HG02852 (cell line): ENCODE measurements at regions not wholly inside any gene's neighbourhood (a gene's known extent, or its start where the extent isn't known, plus 50 kb on each side); places are given as distances from the start of the nearest gene placed in this dataset.

Experiments
- ATAC-seq: cut with Tn5 transposase; IDR thresholded peaks from one replicate; pipeline ENCODE4 v1.9.1; 2021; ENCODE audit warnings: mild to moderate bottlenecking, moderate library complexity; ENCODE audit not compliant: unreplicated experiment

- no peak for ATAC-seq
Measured at GRCh38 chr10:78160591-78160990, 126.9 kb downstream of the RPS24 start.

GRCh38 chr10:78162853-78163252 is 129.2 kb downstream of the RPS24 start:
- no peak for ATAC-seq

DNA sequence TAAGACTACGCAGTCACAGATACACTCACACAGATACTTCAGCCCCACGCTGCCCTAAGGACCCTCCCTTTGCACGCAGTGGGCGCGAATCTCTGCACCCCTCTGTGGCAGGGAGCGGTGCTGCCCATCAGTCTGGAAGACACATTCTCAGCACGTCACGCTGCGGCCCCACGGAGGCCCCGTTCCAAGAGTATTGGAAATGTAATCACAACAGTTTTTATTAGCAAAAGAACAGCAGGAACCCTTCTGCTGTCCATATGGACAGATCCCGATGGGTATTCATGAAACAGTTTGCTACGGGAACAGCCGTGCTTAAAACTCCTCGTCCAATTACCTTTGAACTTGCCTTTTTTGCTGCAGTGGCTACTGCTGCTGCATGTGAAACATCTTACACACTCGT is 131.0 kb downstream of the RPS24 start:
- ATAC-seq: no peak

GRCh38 chr10:78165172-78165571 is 131.5 kb downstream of the RPS24 start:
- no peak for ATAC-seq

DNA sequence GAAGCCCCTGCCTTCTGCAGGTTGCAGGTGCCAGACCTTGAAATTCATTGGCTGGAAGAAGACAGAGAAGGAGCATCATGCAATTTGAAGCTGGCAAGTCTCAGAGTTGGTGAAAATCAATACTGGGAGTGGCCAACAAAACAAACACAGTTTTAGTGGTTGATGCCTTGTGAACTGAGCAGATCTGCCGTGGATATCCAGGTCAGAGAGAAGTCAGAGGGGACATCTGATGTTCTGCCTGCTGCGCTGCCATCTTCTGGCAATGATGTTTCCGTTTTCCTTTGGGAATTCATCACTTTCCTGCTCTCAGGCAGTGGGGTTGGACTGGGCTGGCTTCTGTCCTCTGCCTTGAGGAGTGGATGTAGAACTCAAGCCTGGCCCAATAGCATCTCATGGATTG is 132.0 kb downstream of the RPS24 start:
- ATAC-seq: no peak

- ATAC-seq: no peak
Measured at GRCh38 chr10:78166261-78166660, 132.6 kb downstream of the RPS24 start.

- ATAC-seq: no peak
Measured at GRCh38 chr10:78169214-78169613, 135.6 kb downstream of the RPS24 start.

DNA sequence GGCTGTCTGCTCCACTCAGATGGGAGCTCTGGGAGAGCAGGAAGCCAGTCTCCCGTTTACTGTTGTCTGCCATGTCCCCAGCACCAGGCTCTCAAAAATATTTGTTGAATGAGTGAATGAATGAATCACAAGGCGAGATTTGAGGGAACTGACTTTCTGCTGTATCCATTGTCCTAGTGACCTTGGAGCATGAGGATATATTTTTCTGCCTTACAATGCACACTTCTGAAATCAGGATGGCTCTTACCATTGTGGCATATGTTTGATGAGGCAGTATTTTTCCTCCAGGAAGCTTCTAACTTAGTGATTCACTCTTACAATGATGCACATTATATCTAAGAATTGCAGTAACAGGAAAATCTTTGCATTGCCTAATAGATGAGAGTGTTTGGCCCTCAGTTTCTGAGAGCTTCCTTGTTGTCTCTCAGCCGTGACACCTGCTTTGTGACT is 136.4 kb downstream of the RPS24 start:
- no peak for ATAC-seq

DNA sequence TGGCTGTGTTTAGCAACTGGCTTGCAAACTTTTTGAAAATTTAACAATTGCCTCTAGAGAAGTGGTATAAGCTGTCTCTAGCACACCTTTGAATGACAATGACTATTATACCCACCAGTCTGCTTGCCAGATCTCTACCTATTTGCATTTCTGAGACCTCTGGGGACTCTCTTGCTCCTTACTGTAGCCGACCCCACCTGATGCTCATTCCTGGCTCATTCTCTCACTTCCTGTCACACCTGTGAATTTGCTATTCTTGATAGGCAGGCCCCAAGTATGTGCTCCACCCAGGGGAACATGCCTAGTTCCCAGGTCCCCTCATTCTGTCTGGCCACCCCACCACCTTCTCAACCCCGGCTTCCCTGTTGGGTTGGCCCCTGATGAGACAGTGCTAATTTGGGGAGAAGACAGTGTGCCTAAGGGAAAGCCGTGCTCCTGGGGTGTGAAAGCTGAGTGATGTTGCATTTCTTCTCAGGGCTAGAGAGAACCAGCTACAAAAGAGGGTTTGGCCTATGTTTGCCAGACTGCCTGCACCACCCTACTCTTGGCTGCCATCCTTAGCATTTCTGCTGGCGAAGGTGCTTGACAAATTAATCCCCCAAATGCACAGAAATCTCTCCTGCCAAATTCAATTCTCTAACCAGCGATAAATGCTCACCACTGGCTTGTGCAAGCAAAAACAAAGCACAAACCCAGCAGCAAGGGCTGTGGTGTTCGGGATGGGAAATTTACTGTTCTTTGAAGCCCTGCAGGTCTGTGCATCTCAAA is 138.2 kb downstream of the RPS24 start:
- ATAC-seq: no peak

DNA sequence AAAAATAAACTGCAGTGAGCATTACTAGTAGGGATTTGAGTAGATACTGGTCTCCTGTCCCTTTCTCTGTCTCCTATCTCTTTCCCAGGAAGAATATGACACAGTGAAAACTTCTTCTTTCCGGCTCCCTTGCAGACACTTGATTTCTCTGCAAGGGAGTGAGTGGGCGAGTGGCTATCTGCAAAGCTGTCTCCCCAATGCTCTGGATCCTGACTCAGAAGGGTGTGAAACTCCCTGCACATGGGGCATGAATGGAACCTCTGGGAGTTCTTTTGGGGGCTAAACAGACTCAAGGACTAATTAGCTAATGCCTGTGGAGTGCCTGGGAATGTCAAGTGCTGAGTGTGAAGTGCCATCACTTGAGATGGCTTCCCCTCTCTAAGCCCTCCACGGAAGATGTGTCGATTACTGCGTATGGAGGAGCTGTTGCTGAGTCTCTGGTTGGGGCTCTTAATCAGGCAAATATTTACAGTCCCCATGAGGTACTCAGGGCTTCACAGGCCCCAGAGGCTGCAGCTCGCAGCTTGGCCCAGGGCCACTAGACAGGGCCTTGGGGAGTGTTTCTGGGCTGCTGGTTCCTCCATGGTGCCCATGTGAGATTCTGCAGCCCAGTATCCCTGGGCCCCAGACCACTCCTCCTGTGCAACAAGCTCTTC is 139.8 kb downstream of the RPS24 start:
- ATAC-seq: no peak

- ATAC-seq: no peak
Measured at GRCh38 chr10:78175444-78176015, 141.9 kb downstream of the RPS24 start.

DNA sequence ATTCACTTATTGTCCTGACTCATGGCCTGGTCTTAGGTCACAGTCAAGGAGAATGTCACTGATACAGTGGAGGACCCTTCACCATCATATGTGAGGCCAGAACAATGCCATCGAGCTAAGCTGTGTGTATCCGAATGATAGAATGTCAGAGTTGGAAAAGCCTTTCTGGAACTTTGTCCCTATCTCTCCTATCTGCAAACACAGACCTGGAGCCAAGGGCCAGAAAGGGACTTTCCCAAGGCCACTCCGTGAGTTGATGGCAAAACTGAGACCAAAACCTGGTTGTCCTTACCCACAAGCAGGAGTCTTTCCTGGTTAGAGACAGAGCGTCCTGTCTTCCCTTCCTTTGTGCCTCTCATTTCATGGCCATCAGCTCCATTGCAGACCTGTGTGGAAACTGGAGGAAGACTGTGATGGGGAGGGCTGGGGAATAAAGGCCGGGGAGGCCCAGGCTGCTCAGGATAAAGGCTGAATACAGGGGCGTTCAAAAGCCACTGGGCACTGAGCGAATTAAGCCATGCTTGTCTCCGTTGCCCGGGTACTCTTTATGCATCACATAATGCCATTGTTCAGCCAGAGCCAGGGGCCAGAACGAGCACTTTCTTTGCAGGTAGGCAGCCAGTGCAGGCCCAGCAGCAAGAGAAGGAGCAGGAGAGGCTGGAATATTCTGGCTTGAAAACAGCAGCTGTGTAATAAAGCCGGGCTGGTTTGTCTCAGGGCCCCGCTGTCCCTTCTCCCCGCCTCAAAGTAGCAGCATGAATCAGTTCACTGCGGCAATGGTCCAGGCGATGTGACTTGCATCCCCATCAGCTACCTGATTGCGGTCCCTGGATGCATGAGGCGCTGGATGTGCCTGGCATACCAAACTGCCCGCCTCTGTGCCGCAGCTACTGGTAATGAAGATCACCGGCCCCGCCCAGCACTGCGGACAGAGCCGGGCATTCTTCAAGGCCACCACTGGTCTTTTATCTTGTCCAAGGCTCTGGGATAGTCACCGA is 143.0 kb downstream of the RPS24 start:
- ATAC-seq: no peak

GRCh38 chr10:78177491-78178185 is 144.0 kb downstream of the RPS24 start:
- ATAC-seq: no peak

DNA sequence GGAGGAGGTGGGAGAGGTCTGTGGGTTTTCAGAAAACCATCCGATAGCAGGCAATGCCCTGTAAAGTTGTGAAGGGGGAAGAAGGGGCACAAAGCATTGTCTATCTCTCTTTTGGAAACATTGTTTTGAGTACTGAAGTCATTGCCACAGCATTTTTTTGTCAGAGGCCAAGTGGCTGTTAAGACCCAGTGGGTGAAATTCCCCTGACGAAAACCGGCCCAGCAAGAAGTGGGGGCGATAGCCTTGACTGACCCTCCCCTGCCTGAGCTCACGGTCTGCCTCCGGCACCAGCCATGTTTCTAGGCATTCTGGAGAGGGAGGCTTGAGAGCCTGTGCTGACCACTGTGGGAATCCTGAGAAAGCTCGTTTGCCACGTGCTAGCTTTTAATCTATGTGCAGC is 144.7 kb downstream of the RPS24 start:
- no peak for ATAC-seq

DNA sequence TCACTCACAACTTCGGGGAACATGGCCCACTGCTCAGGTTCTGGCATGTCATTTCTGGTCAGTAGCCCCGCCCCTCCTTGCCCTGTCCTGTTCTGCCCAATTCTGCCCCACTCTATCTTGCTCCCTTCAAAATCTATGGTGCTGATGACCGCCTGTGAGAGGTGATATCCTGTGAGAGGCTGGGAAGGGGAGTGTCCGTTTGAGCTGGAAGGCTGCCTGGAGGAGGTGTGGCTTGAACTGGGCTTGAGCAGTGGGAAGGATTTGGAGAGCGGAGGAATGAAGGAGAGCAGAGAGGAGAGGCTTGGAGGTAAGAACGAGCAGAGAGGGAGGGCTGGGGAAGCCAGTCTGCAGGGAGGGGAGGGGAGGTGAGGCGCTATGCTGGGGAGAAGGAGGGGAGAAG is 145.3 kb downstream of the RPS24 start:
- ATAC-seq: no peak

GRCh38 chr10:78179886-78180705 is 146.4 kb downstream of the RPS24 start:
- no peak for ATAC-seq

DNA sequence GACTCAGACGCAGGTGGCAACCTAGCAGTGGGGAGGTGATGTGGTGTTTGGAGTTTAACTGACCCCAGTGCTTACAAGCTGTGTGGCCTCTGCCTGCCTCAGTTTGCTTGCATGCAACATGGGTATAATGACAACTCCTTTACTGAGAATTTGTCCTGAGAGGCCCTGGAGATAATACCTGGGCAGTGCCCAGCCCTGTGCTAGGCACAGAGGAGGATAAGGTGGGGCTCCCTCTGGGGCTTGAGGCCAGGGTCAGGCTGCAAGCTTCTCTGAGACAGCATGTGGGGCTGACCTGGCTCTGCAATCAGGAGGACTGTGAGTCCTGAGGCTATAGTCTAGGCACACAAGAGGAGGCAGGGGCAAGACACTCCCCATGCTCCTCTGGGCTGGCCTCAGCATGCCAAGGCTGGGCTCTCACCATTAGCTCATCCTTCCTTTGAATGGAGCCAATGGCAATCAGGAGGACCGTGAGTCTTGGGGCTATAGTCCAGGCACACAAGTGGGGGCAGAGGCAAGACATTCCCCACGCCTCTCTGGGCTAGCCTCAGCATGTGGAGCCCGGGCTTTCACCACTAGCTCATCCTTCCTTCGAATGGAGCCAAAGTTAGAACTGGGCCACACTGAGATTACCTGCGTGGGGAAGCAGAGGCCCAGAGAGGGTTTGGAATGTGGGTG is 147.9 kb downstream of the RPS24 start:
- ATAC-seq: no peak

GRCh38 chr10:78182841-78183240 is 149.2 kb downstream of the RPS24 start:
- no peak for ATAC-seq
